ENCODE measurements at regions not wholly inside any gene's neighbourhood (a gene's known extent, or its start where the extent isn't known, plus 50 kb on each side); places are given as distances from the start of the nearest gene placed in this dataset.

DNA sequence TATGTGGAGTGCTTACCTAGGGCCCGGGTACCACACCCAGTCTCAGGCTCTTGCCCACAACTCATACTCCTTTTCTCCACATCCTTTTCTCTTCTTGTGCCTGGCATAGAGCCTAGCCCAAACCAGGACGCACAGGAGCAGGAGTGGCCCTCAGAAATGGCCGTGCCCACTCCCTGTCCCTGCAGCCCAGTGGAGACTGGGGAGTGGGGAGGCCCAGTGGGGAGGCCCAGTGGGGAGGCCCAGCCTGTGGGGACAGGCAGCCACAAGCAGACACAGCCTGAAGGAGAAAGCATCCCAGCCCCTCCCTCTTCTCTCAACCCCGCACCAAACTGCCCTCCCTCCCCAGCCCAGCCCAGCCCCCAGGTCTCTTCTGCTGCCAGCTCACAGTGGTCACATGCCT is 196.8 kb downstream of the KIF26A start:
- H3K36me3 ChIP-seq: no peaks in the 10 kb centered on the region
- intact Hi-C loops (cut with DNase I; ENCODE audit: low total_unique reads): no loop called here
- H3K4me3 ChIP-seq: no peak overlapping the region
- TF ChIP-seq POLR2AphosphoS5 (IDR thresholded peaks at IDR 0.05) (no peak), POLR2A (IDR thresholded peaks at IDR 0.05) (no peak)
- TF ChIP-seq, protein P1, sequence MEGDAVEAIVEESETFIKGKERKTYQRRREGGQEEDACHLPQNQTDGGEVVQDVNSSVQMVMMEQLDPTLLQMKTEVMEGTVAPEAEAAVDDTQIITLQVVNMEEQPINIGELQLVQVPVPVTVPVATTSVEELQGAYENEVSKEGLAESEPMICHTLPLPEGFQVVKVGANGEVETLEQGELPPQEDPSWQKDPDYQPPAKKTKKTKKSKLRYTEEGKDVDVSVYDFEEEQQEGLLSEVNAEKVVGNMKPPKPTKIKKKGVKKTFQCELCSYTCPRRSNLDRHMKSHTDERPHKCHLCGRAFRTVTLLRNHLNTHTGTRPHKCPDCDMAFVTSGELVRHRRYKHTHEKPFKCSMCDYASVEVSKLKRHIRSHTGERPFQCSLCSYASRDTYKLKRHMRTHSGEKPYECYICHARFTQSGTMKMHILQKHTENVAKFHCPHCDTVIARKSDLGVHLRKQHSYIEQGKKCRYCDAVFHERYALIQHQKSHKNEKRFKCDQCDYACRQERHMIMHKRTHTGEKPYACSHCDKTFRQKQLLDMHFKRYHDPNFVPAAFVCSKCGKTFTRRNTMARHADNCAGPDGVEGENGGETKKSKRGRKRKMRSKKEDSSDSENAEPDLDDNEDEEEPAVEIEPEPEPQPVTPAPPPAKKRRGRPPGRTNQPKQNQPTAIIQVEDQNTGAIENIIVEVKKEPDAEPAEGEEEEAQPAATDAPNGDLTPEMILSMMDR (IDR thresholded peaks at IDR 0.05): no peak
- H3K27me3 ChIP-seq: peaks cover 0 to 25% of the 10 kb centered on the region in 2 donors
- peaks cover 5 to 22% of the 10 kb centered on the region in 2 donors for H3K9me3 ChIP-seq
- no peak overlapping the region for H3K27ac ChIP-seq
- DNase-seq (ENCODE audit: low spot score in 2 of 2): peak in 1 of 2 donors; percentile 20
- no peaks in the 10 kb centered on the region for H3K4me1 ChIP-seq

DNA sequence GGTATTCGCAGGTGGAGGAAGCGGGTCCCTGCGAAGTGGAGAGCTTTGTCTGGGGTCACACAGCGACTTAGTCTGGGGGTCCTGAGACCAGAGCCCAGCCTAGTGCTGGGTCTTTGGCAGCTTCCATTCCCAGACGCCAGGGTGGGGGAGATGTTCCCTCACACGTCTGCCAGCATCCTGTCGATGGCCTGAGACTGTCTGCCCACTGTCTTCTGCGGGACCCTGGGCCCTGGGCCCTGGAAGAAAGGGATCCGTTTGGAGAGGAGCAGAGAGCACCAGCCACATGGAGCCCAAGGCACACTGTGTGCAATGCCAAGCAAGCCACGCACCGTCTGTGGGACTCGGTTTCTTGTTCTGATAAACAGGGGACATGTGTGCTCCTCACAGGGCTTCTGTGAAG is 197.2 kb downstream of the KIF26A start:
- DNase-seq (ENCODE audit: low spot score in 2 of 2): peak; percentile 6 to 37
- no peaks in the 10 kb centered on the region for H3K4me1 ChIP-seq

DNA sequence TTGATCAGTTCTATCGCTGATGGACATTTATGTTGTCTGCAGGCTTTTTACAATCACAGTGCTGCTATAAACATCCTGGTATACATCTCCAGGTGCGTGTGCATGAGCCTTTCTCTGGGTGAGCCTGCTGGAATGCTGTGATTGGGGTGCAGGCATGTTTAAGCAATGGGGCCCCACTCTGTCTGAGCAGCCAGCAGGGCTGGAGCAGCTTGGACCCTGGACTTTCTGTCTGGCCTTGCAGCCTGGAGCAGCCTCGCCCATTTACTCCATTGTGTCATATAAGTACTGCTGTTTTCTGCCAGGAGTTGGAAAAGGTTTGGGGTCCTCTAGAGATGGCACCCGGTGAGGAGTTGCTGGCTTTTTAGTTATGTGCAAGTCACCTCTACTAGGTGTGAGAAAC is 199.0 kb downstream of the KIF26A start:
- Histone ChIP-seq H3K27me3 (peaks cover 0 to 25% of the 10 kb centered on the region in 2 donors), H3K9me3 (peaks cover 0 to 14% of the 10 kb centered on the region in 2 donors), H3K27ac (no peak overlapping the region), H3K4me1 (no peaks in the 10 kb centered on the region), H3K4me3 (no peak overlapping the region), H3K36me3 (no peaks in the 10 kb centered on the region)
- TF ChIP-seq, protein P1 (IDR thresholded peaks at IDR 0.05): no peak
- TF ChIP-seq POLR2AphosphoS5 (IDR thresholded peaks at IDR 0.05) (no peak), POLR2A (IDR thresholded peaks at IDR 0.05) (no peak)
- DNase-seq (ENCODE audit: low spot score in 2 of 2): peak in 1 of 2 donors; percentile 12
- intact Hi-C loops (cut with DNase I; ENCODE audit: low total_unique reads): no loop called here

More for the DNA sequence above, 197.2 kb downstream of the KIF26A start:
- Histone ChIP-seq H3K4me3 (no peak overlapping the region), H3K9me3 (peaks cover 5 to 21% of the 10 kb centered on the region in 2 donors), H3K27me3 (peaks cover 0 to 25% of the 10 kb centered on the region in 2 donors), H3K27ac (no peak overlapping the region), H3K36me3 (no peaks in the 10 kb centered on the region)
- TF ChIP-seq, protein P1 (IDR thresholded peaks at IDR 0.05): no peak
- TF ChIP-seq POLR2AphosphoS5 (IDR thresholded peaks at IDR 0.05): no peak
- no peak for TF ChIP-seq POLR2A (IDR thresholded peaks at IDR 0.05)
- intact Hi-C loops (cut with DNase I; ENCODE audit: low total_unique reads): no loop called here

DNA sequence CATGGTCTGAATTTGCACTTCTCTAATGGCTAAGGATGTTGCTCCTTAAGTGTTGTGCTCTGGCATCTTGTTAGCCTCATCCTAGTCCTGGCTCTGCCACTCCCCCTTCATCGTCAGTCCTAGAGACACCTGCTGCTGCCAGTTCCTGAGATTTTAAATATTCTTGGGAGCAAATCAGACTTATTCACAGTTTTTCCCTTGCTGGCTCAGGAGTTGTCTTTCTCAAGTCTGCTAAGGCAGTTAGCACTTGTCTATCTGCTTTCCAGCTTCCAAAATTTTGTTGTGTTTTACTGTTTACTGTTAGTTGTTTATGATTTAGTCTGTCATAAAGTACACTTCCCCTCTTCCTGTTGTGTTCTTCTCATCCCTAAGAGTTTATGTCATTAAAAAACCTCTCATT is 201.0 kb downstream of the KIF26A start:
- Histone ChIP-seq H3K36me3 (no peaks in the 10 kb centered on the region), H3K4me3 (no peak overlapping the region), H3K9me3 (peaks cover 0 to 14% of the 10 kb centered on the region in 2 donors), H3K4me1 (no peaks in the 10 kb centered on the region), H3K27ac (no peak overlapping the region), H3K27me3 (peaks cover 0 to 41% of the 10 kb centered on the region in 2 donors)
- DNase-seq (ENCODE audit: low spot score in 2 of 2): no peak
- intact Hi-C loops (cut with DNase I; ENCODE audit: low total_unique reads): no loop called here
- TF ChIP-seq, protein P1 (IDR thresholded peaks at IDR 0.05): no peak
- no peak for TF ChIP-seq POLR2A (IDR thresholded peaks at IDR 0.05)
- no peak for TF ChIP-seq POLR2AphosphoS5 (IDR thresholded peaks at IDR 0.05)

DNA sequence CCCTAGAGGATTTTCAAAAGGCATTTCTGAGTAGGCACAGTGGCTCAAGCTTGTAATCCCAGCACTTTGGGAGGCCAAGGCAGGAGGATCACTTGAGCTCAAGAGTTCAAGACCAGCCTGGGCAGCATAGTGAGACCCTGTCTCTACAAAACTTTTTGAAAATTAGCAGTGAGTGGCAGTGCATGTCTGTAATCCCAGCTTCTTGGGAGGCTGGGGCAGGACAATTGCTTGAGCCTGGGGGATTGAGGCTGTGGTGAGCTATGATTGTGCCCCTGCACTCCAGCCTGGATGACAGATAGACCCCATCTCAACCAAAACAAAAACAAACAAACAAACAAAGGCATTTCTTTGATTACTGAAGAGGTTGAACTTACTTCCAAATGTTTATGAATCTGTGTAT is 201.4 kb downstream of the KIF26A start:
- TF ChIP-seq POLR2A (IDR thresholded peaks at IDR 0.05) (no peak), POLR2AphosphoS5 (IDR thresholded peaks at IDR 0.05) (no peak)
- TF ChIP-seq, protein P1 (IDR thresholded peaks at IDR 0.05): no peak
- H3K4me1 ChIP-seq: no peaks in the 10 kb centered on the region
- intact Hi-C loops (cut with DNase I; ENCODE audit: low total_unique reads): no loop called here
- H3K36me3 ChIP-seq: no peaks in the 10 kb centered on the region
- no peak for DNase-seq (ENCODE audit: low spot score in 2 of 2)
- H3K27me3 ChIP-seq: peaks cover 0 to 41% of the 10 kb centered on the region in 2 donors
- H3K9me3 ChIP-seq: peaks cover 0 to 14% of the 10 kb centered on the region in 2 donors
- H3K27ac ChIP-seq: no peak overlapping the region
- no peak overlapping the region for H3K4me3 ChIP-seq

Measured in breast epithelium (tissue), 4 donors.